SK-N-SH treated with all-trans-retinoic acid at 6 μM for 48 hours (cell line): ENCODE measurements at regions not wholly inside any gene's neighbourhood (a gene's known extent, or its start where the extent isn't known, plus 50 kb on each side); places are given as distances from the start of the nearest gene placed in this dataset.

ENCODE experiments used
- ARNTL ChIP-seq: fragments of 450-650 bp; formaldehyde crosslinking; IDR thresholded peaks from 2 replicates; pipeline ENCODE4 v1.5.0; 2020; ENCODE audit warnings: low read depth, mild to moderate bottlenecking, moderate library complexity, borderline replicate concordance
- BACH2 ChIP-seq: fragments of 250-450 bp; sonication (Bioruptor Pico); IDR thresholded peaks from 2 replicates; pipeline ENCODE4 v1.9.0; 2021; ENCODE audit warnings: mild to moderate bottlenecking, borderline replicate concordance
- CSRNP3 ChIP-seq: fragments of 250-450 bp; sonication (Bioruptor Pico); IDR thresholded peaks from 2 replicates; pipeline ENCODE4 v1.5.1; 2021; ENCODE audit warnings: mild to moderate bottlenecking, moderate library complexity
- GLIS3 ChIP-seq: fragments of 250-450 bp; sonication (Bioruptor Pico); IDR thresholded peaks from 2 replicates; pipeline ENCODE4 v1.5.0; 2020; ENCODE audit warnings: mild to moderate bottlenecking, moderate library complexity
- ISL1 ChIP-seq: fragments of 250-450 bp; sonication (Bioruptor Pico); IDR thresholded peaks from 2 replicates; pipeline ENCODE4 v2.1.2; 2022; ENCODE audit warnings: mild to moderate bottlenecking, moderate library complexity
- RARB ChIP-seq: fragments of 250-450 bp; sonication (Bioruptor Pico); IDR thresholded peaks from 2 replicates; pipeline ENCODE4 v1.8.0; 2021; ENCODE audit warnings: mild to moderate bottlenecking, moderate library complexity
- SNAI2 ChIP-seq: fragments of 250-450 bp; sonication (Bioruptor Pico); IDR thresholded peaks from 2 replicates; pipeline ENCODE4 v1.5.0; 2020; ENCODE audit warnings: mild to moderate bottlenecking, moderate library complexity
- TCF4 ChIP-seq: fragments of 250-450 bp; sonication (Bioruptor Pico); IDR thresholded peaks from 2 replicates; pipeline ENCODE4 v1.8.0; 2021; ENCODE audit warnings: mild to moderate bottlenecking, moderate library complexity, borderline replicate concordance
- TOX ChIP-seq: fragments of 250-450 bp; sonication (Bioruptor Pico); IDR thresholded peaks from 2 replicates; pipeline ENCODE4 v1.8.0; 2021; ENCODE audit warnings: mild to moderate bottlenecking, moderate library complexity, borderline replicate concordance
- ZFP3 ChIP-seq: fragments of 250-450 bp; sonication (Bioruptor Pico); IDR thresholded peaks from 2 replicates; pipeline ENCODE4 v1.5.0; 2020; ENCODE audit warnings: mild to moderate bottlenecking, moderate library complexity
- ZFP30 ChIP-seq: fragments of 450-650 bp; formaldehyde crosslinking; IDR thresholded peaks from 2 replicates; pipeline ENCODE4 v1.5.0; 2022; ENCODE audit warnings: mild to moderate bottlenecking, moderate library complexity
- ZNF565 ChIP-seq: fragments of 450-650 bp; formaldehyde crosslinking; conservative IDR thresholded peaks from 2 replicates; pipeline ENCODE4 v1.5.0; 2020; ENCODE audit warnings: low read depth, mild to moderate bottlenecking, moderate library complexity
- ZNF70 ChIP-seq: fragments of 450-650 bp; formaldehyde crosslinking; IDR thresholded peaks from 2 replicates; pipeline ENCODE4 v1.5.0; 2020; ENCODE audit warnings: mild to moderate bottlenecking, moderate library complexity
- TF ChIP-seq, protein P1 (sequence below): fragments of 250-450 bp; sonication (Bioruptor Pico); IDR thresholded peaks from 2 replicates; pipeline ENCODE4 v1.8.0; 2020; ENCODE audit warnings: mild to moderate bottlenecking, moderate library complexity, borderline replicate concordance

GRCh38 chr4:1572964-1573720 lies 111.0 kb downstream of the FAM53A start:
- TF ChIP-seq RARB (CRISPR knock-in tag) (no peak), ZFP3 (CRISPR knock-in tag) (no peak), CSRNP3 (no peak), GLIS3 (CRISPR knock-in tag) (no peak), ARNTL (CRISPR knock-in tag) (no peak), TCF4 (CRISPR knock-in tag) (no peak), SNAI2 (no peak), ZNF565 (CRISPR knock-in tag) (no peak), ISL1 (CRISPR knock-in tag) (no peak), ZFP30 (CRISPR knock-in tag) (no peak), BACH2 (CRISPR knock-in tag) (no peak), TOX (CRISPR knock-in tag) (no peak), ZNF70 (no peak)
- TF ChIP-seq, protein P1, sequence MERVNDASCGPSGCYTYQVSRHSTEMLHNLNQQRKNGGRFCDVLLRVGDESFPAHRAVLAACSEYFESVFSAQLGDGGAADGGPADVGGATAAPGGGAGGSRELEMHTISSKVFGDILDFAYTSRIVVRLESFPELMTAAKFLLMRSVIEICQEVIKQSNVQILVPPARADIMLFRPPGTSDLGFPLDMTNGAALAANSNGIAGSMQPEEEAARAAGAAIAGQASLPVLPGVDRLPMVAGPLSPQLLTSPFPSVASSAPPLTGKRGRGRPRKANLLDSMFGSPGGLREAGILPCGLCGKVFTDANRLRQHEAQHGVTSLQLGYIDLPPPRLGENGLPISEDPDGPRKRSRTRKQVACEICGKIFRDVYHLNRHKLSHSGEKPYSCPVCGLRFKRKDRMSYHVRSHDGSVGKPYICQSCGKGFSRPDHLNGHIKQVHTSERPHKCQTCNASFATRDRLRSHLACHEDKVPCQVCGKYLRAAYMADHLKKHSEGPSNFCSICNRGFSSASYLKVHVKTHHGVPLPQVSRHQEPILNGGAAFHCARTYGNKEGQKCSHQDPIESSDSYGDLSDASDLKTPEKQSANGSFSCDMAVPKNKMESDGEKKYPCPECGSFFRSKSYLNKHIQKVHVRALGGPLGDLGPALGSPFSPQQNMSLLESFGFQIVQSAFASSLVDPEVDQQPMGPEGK (CRISPR knock-in tag), result no peak
